GM19467 (cell line): ENCODE measurements at regions not wholly inside any gene's neighbourhood (a gene's known extent, or its start where the extent isn't known, plus 50 kb on each side); places are given as distances from the start of the nearest gene placed in this dataset.
"Not testable (repeated sequence)": the region's sequence is repeated elsewhere in the genome, so short reads cannot be mapped to it uniquely, and the experiment has no call there.

Experiments
- ATAC-seq: cut with Tn5 transposase; IDR thresholded peaks from one replicate; pipeline ENCODE4 v1.9.1; 2021; ENCODE audit warnings: mild to moderate bottlenecking, moderate library complexity; ENCODE audit not compliant: unreplicated experiment

GRCh38 chr6:27149150-27149549, 98.4 kb upstream of the PRSS16 start:
- ATAC-seq = no peak

- ATAC-seq = no peak
Measured at GRCh38 chr6:27154696-27155095, 92.8 kb upstream of the PRSS16 start.

- ATAC-seq = no peak
Measured at GRCh38 chr6:27156874-27157458, 90.5 kb upstream of the PRSS16 start.

GRCh38 chr6:27157459-27158315, 89.8 kb upstream of the PRSS16 start:
- ATAC-seq = no peak

- no peak for ATAC-seq
Measured at GRCh38 chr6:27158316-27158643, 89.2 kb upstream of the PRSS16 start.

GRCh38 chr6:27159725-27160124, 87.8 kb upstream of the PRSS16 start:
- no peak for ATAC-seq

- ATAC-seq = no peak
Measured at GRCh38 chr6:27161115-27161514, 86.4 kb upstream of the PRSS16 start.

GRCh38 chr6:27161603-27161945, 85.9 kb upstream of the PRSS16 start:
- ATAC-seq = no peak

- no peak for ATAC-seq
Measured at GRCh38 chr6:27161946-27162603, 85.4 kb upstream of the PRSS16 start.

GRCh38 chr6:27163834-27164233, 83.7 kb upstream of the PRSS16 start:
- no peak for ATAC-seq

- no peak for ATAC-seq
Measured at GRCh38 chr6:27168108-27168507, 79.4 kb upstream of the PRSS16 start.

- ATAC-seq = no peak
Measured at GRCh38 chr6:27168586-27169443, 78.7 kb upstream of the PRSS16 start.

GRCh38 chr6:27172524-27173231, 74.8 kb upstream of the PRSS16 start:
- not testable (repeated sequence) for ATAC-seq

- not testable (repeated sequence) for ATAC-seq
Measured at GRCh38 chr6:27173232-27173601, 74.3 kb upstream of the PRSS16 start.

GRCh38 chr6:27174958-27175357, 72.5 kb upstream of the PRSS16 start:
- no peak for ATAC-seq

GRCh38 chr6:27176096-27176495, 71.4 kb upstream of the PRSS16 start:
- no peak for ATAC-seq

GRCh38 chr6:27176523-27177484, 70.7 kb upstream of the PRSS16 start:
- ATAC-seq = peak; percentile 35

- ATAC-seq = peak; percentile 73
Measured at GRCh38 chr6:27177485-27178406, 69.8 kb upstream of the PRSS16 start.

- no peak for ATAC-seq
Measured at GRCh38 chr6:27178407-27178730, 69.1 kb upstream of the PRSS16 start.
